HTR-8/SVneo (cell line): ENCODE measurements at regions not wholly inside any gene's neighbourhood (a gene's known extent, or its start where the extent isn't known, plus 50 kb on each side); places are given as distances from the start of the nearest gene placed in this dataset.

ENCODE experiments used
- DNase-seq: peaks from one replicate; pipeline ENCODE4 v3.0.0; 2011; ENCODE audit warnings: low spot score, mixed read lengths; ENCODE audit not compliant: insufficient read length
- FAIRE-seq: peaks from 2 replicates; lab custom pipeline; 2011; peaks lifted over from hg19 to GRCh38; lab: Jason Lieb, UNC

GRCh38 chr21:22235866-22236590, 1237.8 kb downstream of the NCAM2 start:
- no peak for DNase-seq
- no peak for FAIRE-seq

- DNase-seq (no peak), FAIRE-seq (no peak)
These were observed 1246.3 kb downstream of the NCAM2 start for GRCh38 chr21:22244516-22244915.

- DNase-seq (no peak), FAIRE-seq (no peak)
These were observed 1252.1 kb downstream of the NCAM2 start for GRCh38 chr21:22250355-22250754.

- FAIRE-seq (no peak), DNase-seq (no peak)
These were observed 1255.6 kb downstream of the NCAM2 start for GRCh38 chr21:22253761-22254160.

GRCh38 chr21:22258821-22259220, 1260.6 kb downstream of the NCAM2 start:
- DNase-seq (no peak), FAIRE-seq (no peak)

- FAIRE-seq (no peak), DNase-seq (no peak)
These were observed 1262.1 kb downstream of the NCAM2 start for GRCh38 chr21:22260274-22260673.

GRCh38 chr21:22263890-22264289, 1265.7 kb downstream of the NCAM2 start:
- DNase-seq, result no peak
- no peak for FAIRE-seq

- no peak for FAIRE-seq
- DNase-seq, result no peak
These were observed 1279.1 kb downstream of the NCAM2 start for GRCh38 chr21:22277341-22277740.

GRCh38 chr21:22278366-22278765, 1280.2 kb downstream of the NCAM2 start:
- DNase-seq (no peak), FAIRE-seq (no peak)

- no peak for DNase-seq
- FAIRE-seq, result no peak
These were observed 1282.6 kb downstream of the NCAM2 start for GRCh38 chr21:22280851-22281250.

- DNase-seq (no peak), FAIRE-seq (no peak)
These were observed 1290.8 kb downstream of the NCAM2 start for GRCh38 chr21:22288885-22289499.

- no peak for FAIRE-seq
- DNase-seq, result no peak
These were observed 1293.9 kb downstream of the NCAM2 start for GRCh38 chr21:22292144-22292543.

GRCh38 chr21:22297575-22297974, 1299.4 kb downstream of the NCAM2 start:
- FAIRE-seq, result no peak
- DNase-seq, result no peak

GRCh38 chr21:22311741-22312462, 1313.7 kb downstream of the NCAM2 start:
- DNase-seq, result no peak
- FAIRE-seq, result no peak

GRCh38 chr21:22314963-22315362, 1316.8 kb downstream of the NCAM2 start:
- FAIRE-seq (no peak), DNase-seq (no peak)

GRCh38 chr21:22319435-22319834, 1321.2 kb downstream of the NCAM2 start:
- DNase-seq (no peak), FAIRE-seq (no peak)

GRCh38 chr21:22342889-22343288, 1344.7 kb downstream of the NCAM2 start:
- DNase-seq (no peak), FAIRE-seq (no peak)

- DNase-seq (no peak), FAIRE-seq (no peak)
These were observed 1345.1 kb downstream of the NCAM2 start for GRCh38 chr21:22343303-22343702.

GRCh38 chr21:22343721-22344120, 1345.5 kb downstream of the NCAM2 start:
- FAIRE-seq, result no peak

GRCh38 chr21:22345624-22346023, 1347.4 kb downstream of the NCAM2 start:
- DNase-seq (no peak), FAIRE-seq (no peak)

More at GRCh38 chr21:22343721-22344120, 1345.5 kb downstream of the NCAM2 start:
- DNase-seq, result no peak

- DNase-seq (no peak), FAIRE-seq (no peak)
These were observed 1348.4 kb downstream of the NCAM2 start for GRCh38 chr21:22346576-22346975.
